Right ventricle myocardium inferior (tissue), 1 donor: ENCODE measurements at regions not wholly inside any gene's neighbourhood (a gene's known extent, or its start where the extent isn't known, plus 50 kb on each side); places are given as distances from the start of the nearest gene placed in this dataset.

Source experiments
- ATAC-seq: fragments of 200-7000 bp; cut with Tn5 transposase; one replicate; pipeline ENCODE4 v1.9.1; 2020; ENCODE audit warnings: mild to moderate bottlenecking, moderate library complexity
- DNase-seq: peaks from one replicate; pipeline ENCODE4 v3.0.0; 2021; ENCODE audit errors: missing footprints
- intact Hi-C: fragments of 100-400 bp; cut with DNase I; formaldehyde crosslinking; loops from one replicate; pipeline ENCODE4 v1.11.0; 2022
- donor health status: DM: no; HTN: yes; CAD: no; lungs with severe emphysema.

DNA sequence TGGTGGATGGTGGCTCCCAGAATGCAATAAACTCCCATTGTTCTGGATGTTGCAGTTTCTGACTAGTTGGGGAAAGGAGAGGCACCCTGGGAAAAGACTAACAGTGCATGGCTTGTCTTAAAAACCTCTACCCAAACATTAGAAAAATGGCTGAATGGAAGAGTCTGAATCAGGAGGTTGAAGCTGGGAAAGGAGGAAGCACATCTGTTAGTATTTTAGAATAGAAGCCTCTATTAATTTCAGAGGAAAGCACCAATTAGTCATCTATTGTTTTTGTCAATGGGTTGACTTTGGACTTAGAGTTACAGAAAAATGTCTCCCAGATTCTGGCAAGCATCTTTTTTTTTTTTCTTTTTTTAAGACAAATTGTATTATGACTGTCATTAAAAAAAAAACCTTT is 56.1 kb upstream of the ELMO1 start:
- ATAC-seq, result no peak
- intact Hi-C loops, result loop anchor here (5.0 to 10.0 kb wide), 2 partner anchors 270 to 298 kb away; no protein-coding TSS in a partner anchor
- no peak for DNase-seq

DNA sequence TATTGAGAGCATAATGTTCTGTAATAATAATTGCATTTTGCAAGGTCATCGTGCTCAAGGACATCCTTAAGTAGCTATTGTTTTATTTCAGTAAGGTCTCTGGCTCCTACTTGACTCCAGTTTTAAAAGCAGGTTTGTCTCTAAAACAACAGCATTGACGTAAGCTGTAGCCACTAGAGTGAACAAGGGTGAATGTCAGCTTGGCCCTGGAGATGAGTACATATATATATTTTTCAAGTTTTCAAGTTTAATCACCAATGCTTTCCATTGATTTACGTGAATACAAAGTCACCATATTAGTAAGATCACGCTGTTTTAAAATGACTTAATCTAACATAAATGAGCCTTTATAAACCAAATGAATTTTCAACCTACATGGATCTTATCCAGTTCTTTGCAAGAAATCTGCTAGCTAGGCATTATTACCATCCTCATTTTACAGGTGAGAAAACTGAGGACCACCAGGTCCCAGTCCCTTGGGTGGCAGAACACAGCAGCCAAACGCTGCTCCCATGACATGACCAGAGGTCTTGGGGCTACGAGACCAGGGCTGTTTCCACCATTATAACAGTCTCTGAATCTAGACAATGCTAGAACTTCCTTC is 57.2 kb upstream of the ELMO1 start:
- intact Hi-C loops, result loop anchor here (5.0 to 10.0 kb wide), 2 partner anchors 271 to 299 kb away; no protein-coding TSS in a partner anchor
- ATAC-seq, result no peak
- no peak for DNase-seq

DNA sequence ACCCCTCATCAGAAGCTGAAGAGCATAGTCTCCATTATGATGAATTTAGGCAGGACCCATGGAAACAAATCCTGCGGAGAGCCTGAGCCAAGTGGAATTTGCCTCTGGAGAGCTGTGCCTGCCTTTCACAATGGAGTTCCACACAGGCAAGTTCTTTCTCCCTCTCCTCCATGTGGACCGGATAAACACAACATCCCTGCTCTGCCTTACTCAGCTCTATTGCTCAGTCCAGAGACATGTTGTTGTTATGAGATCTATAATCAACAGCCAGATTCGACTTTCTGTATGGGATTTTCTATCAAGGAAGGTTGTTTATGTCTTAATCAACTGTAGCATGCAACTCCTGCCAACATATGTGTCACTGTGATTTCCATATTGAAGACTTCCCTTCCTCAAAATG is 59.5 kb upstream of the ELMO1 start:
- DNase-seq, result no peak
- no peak for ATAC-seq
- intact Hi-C loops, result loop anchor here (5.0 to 10.0 kb wide), 2 partner anchors 273 to 301 kb away; no protein-coding TSS in a partner anchor

DNA sequence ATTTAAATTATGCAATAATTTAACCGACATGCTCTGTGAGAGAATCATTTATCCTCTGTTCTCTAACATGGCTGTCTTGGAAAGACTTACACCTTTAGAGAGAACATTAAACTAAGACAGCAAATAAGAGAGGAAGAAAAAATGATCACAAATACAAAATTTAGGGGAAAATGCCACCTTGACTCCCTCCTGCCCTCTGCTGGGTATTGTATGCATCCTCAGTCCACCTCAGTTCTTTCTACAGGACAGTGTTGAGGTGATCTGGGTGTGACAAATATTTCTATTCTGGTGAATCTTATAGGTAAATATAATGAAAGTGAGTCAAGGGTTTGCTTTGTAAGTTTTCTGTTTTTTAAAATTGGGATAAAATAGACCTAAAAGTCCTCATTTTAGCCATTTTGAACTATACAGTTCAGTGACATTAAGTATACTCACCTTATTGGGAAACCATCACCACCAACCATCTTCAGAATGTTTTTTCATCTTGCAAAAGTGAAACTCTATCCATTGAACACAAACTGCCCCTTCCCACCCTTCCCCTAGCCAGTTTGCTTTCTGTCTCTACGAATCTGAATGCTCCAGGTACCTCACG is 61.5 kb upstream of the ELMO1 start:
- ATAC-seq (no peak), DNase-seq (no peak)
- intact Hi-C loops, result loop anchor here (5.0 kb wide), 1 partner anchor 322 kb away; no protein-coding TSS in a partner anchor

DNA sequence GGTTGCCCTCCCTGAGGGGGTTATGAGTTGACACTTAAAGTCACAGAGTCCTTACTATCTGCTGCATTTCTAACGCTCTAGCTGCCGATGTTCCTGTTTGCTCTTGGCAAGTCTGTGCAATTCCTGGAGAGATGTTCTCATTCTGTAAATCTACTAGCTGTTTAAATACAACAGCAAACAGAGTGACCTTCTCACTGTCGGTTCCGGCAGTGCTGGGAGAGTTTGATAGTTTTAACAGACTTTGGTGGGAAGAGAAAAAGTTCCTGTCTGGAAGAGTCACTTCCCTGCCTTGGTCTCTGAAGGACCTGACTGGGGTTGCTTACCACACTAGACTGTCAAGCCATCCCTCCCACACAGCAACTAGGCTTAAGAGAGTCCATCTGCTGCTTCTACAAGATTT is 63.3 kb upstream of the ELMO1 start:
- ATAC-seq (no peak), DNase-seq (no peak)
- intact Hi-C loops, result loop anchor here (5.0 kb wide), 1 partner anchor 320 kb away; no protein-coding TSS in a partner anchor

DNA sequence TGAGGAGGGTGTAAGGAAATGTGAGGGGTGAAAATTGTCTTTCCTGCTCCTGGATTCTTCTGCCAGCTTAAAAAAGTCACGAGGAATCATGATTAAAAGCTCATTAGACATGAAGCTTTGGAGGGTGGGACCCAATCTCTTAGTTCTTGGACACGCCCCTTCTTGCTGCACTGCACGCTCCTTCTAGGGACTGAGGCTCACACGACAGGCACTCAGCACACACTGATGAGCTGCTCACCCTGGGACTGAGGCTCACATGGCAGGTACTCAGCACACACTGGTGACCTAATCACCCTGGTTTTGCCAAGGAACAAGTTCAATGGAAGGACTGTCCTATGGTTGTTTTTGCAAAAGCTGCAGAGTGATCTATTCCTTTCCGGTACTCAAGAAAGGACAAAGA is 65.8 kb upstream of the ELMO1 start:
- no peak for ATAC-seq
- no peak for DNase-seq
- intact Hi-C loops, result loop anchor here (5.0 kb wide), 1 partner anchor 318 kb away; no protein-coding TSS in a partner anchor

DNA sequence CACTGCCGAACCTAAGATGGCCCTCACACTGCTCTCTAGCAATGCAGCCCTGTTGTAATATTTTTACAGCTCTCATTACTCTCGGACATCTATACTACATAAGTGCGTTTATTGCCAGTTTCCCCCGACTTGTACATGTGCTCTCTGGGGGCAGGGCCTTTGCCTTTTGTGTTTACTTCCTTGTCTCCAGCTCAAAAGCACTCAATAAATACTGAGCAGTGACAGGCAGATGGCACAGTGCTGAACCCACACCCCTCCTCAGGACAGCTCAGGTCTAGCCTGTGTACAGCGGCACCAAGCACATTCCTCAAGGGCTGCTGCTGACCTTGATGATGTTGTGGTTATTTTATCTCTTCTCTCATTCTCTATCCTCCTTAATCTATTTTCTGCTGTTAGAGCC is 68.0 kb upstream of the ELMO1 start:
- ATAC-seq (no peak), DNase-seq (no peak)
- intact Hi-C loops, result no loop called here

DNA sequence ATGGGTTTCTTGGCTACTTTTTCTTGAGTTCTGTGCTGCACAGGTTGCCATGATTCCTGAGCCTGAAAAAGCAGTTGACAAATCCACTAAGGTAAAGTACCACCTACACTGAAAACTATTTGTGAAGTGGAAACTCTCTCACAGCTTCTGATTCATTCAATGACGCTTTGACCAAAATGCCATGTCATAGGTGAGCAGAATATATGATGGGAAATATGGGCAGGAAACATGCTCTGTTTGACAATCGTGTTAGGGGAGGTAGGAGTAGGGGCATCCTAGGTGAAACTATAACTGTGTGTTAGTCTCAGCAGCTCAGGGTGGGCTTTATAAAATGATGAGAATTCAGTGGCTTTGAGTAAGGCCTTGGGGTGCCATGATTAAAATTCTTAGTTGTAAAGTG is 69.6 kb upstream of the ELMO1 start:
- DNase-seq, result no peak
- intact Hi-C loops, result no loop called here
- no peak for ATAC-seq

DNA sequence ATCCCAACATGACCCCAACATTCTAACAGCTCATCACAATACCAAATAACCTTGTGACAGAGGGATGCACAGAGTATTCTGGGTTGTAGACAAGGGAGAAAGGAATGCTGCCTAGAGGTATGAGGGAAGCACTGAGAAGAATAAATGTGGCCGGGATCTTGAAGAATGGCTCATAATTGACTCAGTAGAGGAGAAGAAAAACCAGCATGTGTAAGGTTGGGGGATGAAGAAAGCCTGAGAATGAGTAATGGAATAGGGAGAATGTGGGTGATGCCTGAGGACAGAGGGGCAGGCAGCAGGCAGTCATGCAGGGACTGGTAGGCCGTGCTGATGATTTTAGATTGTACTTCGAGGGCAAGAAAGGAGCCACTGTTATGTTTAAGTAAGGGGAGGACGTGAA is 75.4 kb upstream of the ELMO1 start:
- intact Hi-C loops, result no loop called here
- ATAC-seq (no peak), DNase-seq (no peak)

DNA sequence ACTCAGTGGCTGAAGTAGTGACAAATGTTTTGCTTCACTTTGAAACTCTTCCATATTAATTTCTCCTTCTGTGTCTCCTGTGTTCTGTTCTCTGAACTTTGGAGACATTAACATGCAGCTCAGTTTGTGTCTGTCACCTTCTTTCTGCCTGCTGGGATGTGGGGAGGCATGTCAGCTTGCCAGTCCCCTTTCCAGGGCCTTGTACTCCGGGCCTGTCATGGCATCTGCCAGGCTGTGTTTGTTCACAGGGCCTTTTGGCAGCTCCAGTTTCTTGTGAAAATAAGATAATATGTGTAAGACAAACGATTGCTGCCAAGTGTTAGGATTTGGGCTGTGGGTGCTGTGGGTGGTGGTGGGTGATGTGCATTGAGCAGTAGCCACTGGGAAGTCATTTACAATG is 76.1 kb upstream of the ELMO1 start:
- intact Hi-C loops, result no loop called here
- ATAC-seq, result no peak
- no peak for DNase-seq

DNA sequence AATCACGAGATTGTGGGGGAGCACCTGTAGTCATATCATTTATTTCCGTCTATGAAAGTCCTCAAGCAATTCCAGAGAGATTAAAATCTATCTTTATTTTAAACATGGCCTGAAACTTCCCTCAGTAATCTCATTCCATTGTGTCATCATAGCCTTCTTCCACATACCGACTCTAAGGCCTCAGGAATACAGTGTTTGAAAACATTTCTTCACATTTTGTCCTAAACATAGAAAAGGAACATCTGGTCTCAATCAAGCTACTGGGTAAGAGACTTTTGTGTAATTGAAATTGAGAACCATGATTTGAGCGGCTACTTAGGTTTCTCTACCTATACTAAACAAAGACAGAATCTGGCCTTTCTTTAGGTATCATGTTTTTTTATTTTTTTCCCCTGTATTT is 78.0 kb upstream of the ELMO1 start:
- DNase-seq, result no peak
- ATAC-seq, result no peak
- intact Hi-C loops, result no loop called here

DNA sequence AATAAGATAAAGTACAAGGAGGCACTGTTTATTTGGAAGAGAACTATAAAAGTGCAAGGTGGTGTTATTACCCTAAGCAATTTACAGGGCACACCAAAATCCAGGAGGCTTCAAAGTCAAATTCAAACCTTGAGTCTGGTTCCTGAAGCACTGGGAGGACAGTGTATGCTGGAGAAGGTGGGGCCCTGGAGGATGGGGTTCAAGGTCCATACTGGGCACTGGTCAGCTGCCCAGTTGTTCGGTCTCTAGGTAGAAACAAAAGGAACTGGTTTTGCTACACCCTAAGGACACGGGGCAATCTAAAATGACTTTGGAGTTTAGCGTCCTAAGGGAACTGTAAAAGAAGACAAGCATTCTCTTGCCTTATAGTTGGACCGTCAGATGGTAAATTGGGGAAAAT is 78.4 kb upstream of the ELMO1 start:
- DNase-seq, result no peak
- ATAC-seq, result no peak
- intact Hi-C loops, result no loop called here

DNA sequence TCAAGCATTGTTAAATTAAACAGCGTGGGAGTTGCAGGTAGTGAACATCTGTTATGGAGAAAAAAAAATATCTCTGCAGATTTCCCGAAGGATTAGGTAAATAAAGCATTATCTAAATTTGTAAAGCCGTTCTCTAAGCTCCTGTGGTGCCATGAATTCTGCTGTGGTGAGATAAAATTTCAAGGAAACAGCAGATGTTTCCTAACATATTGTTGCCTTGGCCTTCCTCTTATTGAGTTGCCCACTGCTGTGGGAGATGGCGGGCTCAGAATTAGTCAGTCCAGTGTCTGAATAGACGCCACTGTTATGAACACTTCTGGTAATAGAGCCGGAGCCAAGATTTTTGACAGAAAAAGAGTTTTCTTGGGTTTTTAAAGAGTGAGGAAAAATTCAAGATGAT is 82.6 kb upstream of the ELMO1 start:
- no peak for ATAC-seq
- DNase-seq, result no peak
- intact Hi-C loops, result no loop called here

DNA sequence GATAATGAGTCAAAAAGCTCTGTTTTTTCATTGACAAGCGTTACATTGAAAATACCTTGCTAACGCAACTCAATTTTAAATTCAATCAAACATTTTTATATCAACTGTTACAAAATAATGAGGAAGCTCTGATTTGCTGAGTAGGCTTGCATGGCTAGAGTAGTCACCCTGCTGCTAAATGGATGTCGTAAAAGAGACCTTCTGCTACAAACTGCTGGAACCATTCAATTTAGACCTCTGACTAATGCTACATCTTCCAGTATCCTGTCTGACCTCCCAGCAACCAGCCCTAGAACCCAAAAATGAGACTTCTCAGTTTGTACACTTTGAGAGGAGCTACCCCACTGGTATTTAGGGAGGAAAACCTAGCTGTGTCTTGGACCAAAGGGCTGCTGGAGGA is 84.0 kb upstream of the ELMO1 start:
- intact Hi-C loops, result no loop called here
- no peak for ATAC-seq
- DNase-seq, result no peak

DNA sequence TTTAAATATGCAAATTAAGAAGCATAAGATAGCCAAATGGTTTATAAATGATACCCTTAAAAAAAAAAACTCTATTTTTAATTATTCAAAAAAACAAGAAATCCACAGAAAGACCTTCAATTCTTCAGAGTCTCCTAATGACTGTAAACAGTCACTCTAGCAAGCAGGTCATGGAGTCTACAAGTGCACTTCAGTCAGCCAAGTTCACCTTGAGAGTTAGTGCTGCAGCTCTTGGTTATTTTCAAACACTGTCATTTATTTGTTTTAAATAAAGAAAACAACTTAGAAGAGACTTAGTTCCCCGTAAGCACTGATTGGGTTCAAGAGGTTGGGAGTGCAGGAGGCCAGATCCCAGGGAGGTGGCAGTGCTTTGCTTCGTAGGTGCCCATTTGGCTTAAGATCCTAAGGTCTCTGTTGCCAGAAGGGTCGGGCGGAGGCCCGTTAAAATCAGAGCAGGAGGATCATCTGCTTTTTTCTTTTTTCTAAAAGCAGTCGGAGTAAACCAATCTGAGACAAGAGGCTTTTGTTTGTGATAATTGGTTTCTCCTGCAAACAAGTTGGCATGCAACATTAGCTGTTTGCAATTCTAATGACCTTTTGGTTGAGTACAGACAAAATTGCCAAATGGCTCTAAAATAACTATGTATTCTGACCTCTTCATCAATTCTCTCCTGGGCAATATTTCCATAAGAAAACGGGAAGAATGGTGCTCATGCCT is 86.4 kb upstream of the ELMO1 start:
- DNase-seq (no peak), ATAC-seq (no peak)
- intact Hi-C loops, result no loop called here

DNA sequence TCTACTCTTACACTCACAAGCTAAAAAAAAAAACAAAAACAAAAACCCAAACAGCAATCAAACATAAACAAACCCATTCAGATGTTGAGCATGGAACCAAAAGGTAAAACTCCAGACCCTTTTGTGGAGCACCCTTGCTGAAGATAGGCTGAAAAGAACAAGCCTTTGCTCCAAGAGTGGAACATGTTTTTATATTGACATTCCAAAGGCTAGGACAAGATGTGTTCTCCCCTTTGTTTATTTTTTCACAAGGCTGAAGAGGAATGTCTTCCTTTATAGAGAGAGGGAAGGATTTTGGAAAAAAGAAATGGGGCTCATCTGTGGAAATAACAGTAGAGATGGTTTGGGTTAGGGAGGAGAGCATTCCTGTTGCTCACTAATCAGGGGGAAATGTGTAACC is 87.2 kb upstream of the ELMO1 start:
- intact Hi-C loops, result no loop called here
- DNase-seq (no peak), ATAC-seq (no peak)

DNA sequence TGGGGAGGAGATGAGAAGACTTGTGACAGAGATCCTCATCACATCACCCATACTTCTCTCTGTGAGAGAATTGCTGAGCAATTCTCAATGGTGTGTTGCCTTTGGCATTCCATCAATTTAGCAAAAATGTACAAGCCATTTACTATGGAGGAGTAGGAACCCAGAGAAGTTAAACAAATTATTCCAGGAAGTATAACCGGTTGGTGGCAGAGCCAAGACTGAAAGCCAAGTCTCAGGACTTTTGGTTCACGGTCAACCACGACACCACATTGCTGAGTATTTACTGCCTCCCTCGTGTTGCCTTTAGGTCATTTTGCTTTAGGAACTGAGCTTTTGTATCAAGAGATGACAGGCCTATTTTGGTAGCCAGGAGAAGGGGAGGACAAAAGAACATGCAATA is 88.0 kb upstream of the ELMO1 start:
- ATAC-seq (no peak), DNase-seq (no peak)
- intact Hi-C loops, result no loop called here

DNA sequence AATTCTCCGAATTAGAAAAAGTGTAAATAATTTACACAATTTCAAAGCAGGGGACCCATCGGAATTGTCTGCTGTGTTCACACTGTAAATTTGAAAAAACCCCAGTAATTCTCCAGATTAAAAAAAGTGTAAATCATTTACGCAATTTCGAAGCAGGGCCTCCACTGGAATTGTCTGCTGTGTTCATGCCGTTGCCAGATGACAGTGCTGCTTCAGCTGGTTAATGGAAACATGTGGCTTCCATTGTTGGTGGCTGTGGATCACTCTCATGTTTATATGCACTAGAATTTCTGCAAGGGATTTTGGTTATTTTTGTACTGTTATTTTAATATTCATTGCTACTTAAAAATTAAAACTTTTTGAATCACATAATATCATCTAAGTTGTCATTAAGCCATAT is 88.8 kb upstream of the ELMO1 start:
- ATAC-seq, result no peak

DNA sequence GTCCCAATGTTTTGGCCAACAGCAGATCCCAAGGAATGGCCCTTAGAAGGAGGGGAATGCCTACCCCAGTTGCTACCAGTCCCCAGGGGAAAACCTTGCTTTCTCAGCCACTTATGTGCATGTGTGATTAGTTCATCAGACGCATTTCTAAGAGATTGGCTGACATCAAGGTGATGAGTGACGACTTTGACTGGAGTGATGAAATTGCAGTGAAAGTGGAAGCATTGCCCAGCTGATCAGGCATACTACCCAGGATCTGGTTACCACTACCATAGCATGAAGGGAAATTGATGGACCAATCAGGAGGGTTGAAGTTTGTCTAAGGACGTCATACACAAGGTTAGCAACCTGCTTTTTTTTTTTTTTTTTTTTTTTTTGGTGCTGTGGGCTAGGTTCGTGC is 90.3 kb upstream of the ELMO1 start:
- intact Hi-C loops, result no loop called here
- DNase-seq, result no peak
- ATAC-seq, result no peak

More for the DNA sequence above, 88.8 kb upstream of the ELMO1 start:
- intact Hi-C loops, result no loop called here
- no peak for DNase-seq

DNA sequence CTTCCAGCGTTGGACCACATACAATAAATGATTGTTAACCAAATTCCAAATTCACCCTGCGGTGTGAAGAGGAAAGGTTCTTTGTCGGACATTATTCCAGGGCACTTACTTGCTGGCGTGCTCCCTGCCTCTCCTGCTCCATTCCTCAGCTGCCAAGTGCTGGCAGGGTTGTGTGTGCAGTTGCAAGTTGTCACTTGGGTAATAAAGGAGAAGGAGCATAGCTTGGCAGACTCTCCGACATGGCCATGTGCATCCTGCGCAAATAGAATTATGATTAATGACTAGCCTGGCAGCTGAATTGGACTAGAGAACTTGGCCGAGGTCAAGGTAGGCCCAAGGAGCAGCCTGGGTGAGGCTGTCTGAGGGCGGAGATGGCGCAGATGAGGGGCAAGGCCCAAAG is 92.3 kb upstream of the ELMO1 start:
- no peak for DNase-seq
- intact Hi-C loops, result no loop called here
- ATAC-seq, result peak; percentile 54
